DND-41 (cell line): ENCODE measurements at regions not wholly inside any gene's neighbourhood (a gene's known extent, or its start where the extent isn't known, plus 50 kb on each side); places are given as distances from the start of the nearest gene placed in this dataset.

ENCODE experiments used
- EZH2 ChIP-seq: IDR thresholded peaks from 3 replicates; pipeline ENCODE4 v1.6.1; 2012; ENCODE audit warnings: borderline replicate concordance, low read depth, mild to moderate bottlenecking, moderate library complexity, low read length, inconsistent platforms; ENCODE audit not compliant: severe bottlenecking
- TF ChIP-seq, protein P1 (sequence below): IDR thresholded peaks from 2 replicates; pipeline ENCODE4 v1.5.1; 2012; ENCODE audit warnings: borderline replicate concordance, low read length, moderate library complexity, mild to moderate bottlenecking; ENCODE audit not compliant: poor library complexity, severe bottlenecking; ENCODE audit errors: extremely low read depth

DNA sequence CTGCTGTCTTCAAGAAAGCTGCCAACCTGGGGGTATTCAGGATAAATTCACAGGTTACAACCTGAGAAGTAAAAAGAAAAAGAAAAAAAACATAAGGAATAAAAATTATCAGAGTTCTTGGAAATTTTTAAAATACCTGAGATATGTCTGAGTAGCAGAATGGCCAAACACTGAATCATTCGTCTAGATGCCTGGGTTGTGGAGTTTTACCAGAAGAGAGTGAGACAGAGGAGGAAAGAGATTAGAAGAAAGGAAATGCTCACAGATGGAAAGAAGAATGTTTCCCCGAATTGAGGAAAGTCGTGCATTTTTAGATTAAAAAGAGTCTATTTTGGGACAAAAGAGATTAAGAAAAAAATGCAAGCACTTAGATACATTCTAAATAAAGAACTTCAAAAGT lies 1026.7 kb downstream of the TBC1D22A start:
- TF ChIP-seq, protein P1, sequence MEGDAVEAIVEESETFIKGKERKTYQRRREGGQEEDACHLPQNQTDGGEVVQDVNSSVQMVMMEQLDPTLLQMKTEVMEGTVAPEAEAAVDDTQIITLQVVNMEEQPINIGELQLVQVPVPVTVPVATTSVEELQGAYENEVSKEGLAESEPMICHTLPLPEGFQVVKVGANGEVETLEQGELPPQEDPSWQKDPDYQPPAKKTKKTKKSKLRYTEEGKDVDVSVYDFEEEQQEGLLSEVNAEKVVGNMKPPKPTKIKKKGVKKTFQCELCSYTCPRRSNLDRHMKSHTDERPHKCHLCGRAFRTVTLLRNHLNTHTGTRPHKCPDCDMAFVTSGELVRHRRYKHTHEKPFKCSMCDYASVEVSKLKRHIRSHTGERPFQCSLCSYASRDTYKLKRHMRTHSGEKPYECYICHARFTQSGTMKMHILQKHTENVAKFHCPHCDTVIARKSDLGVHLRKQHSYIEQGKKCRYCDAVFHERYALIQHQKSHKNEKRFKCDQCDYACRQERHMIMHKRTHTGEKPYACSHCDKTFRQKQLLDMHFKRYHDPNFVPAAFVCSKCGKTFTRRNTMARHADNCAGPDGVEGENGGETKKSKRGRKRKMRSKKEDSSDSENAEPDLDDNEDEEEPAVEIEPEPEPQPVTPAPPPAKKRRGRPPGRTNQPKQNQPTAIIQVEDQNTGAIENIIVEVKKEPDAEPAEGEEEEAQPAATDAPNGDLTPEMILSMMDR: no peak
- no peak for TF ChIP-seq EZH2
